ENCODE measurements at regions not wholly inside any gene's neighbourhood (a gene's known extent, or its start where the extent isn't known, plus 50 kb on each side); places are given as distances from the start of the nearest gene placed in this dataset.
"Not testable (repeated sequence)": the region's sequence is repeated elsewhere in the genome, so short reads cannot be mapped to it uniquely, and the experiment has no call there.

DNA sequence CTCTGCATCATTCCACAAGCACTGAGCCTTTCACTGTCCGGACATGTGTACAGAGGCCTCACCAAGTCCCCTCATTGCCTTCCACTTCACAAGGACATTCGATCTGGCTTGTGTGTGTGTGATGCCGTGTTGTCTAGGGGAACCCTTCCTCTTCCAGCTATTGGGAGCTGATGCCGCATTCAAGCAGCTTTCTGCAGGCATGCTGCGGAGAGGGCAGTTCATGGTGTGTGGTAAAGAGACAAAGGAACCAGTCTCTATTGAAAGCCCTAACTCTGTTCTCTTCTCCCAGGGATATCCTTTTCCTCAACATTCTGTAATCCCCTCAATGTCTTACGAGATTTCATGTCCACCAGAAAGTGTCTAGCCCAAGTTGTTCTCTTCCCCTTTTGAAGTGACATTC is 141.6 kb downstream of the ALOX5 start:
- peak; percentile 14 for DNase-seq

DNA sequence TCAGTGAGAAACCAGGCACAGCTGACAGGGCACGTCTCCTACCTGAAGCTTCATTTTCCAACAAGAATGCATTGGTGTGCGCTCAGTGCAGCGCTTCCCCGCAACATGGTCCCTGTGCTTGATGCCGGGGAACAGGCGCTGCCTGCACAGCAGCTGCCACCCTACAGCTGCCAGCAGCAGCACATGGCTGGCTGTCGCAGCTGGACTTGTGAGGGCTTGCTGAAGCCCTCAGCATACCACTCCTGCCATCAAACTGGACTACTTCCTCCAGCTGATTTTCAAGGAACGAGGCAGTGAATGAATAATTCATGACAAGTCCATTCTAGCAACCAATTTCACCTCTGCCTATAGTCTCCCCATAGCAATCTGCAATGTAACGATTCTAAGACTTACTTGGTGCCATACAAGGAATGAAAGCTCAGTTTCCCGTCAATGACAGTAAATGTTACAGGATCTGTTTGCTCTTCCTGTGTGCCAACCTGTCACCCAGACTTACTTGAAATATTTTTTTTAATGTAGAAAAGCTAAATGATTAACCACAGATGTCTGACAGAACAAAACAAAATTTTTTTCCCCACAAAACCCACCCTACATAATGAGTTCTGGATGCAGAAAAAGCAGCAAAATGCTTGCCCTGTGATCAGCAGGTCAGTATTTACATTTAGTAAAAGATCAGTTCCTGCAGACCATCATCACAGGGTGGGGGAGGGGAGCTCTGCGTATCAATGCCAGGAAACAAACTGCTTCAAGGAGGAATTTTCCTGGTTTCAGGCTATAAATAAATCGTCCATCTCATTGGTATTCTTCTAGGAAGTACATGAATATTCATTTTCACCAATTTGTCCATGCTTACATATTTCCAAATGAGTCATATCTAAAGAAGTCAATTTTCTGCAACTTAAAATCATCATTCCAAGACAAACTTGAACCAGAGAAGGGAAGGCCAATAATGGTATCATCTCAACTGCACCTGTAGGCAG is 140.6 kb downstream of the ALOX5 start:
- DNase-seq, result peak; percentile 87

DNA sequence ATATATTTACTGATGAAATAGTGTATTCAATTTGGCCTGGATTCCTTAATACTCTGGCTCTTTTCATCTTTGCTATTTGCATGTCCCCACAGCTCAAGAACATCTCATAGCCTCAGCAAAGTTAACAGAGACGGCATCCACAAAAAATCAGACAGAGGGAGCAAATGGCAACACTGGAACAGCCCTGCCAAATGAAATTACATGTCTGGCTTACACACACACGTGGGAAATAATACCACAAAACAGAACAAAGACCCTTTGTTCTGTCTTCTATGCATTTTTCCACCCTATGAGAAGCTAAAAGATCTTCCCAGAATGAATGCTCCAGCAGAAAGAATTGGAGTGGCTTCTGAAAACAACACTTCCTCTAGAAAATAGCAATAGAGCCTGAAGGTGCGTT is 139.5 kb downstream of the ALOX5 start:
- peak; percentile 79 for DNase-seq

DNA sequence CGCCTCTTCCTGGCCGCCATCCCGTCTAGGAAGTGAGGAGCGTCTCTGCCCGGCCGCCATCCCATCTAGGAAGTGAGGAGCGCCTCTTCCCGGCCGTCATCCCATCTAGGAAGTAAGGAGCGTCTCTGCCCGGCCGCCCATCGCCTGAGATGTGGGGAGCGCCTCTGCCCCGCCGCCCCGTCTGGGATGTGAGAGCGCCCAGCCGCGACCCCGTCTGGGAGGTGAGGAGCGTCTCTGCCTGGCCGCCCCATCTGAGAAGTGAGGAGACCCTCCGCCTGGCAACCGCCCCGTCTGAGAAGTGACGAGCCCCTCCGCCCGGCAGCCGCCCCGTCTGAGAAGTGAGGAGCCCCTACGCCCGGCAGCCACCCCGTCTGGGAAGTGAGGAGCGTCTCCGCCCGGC is 137.9 kb downstream of the ALOX5 start:
- not testable (repeated sequence) for DNase-seq

DNA sequence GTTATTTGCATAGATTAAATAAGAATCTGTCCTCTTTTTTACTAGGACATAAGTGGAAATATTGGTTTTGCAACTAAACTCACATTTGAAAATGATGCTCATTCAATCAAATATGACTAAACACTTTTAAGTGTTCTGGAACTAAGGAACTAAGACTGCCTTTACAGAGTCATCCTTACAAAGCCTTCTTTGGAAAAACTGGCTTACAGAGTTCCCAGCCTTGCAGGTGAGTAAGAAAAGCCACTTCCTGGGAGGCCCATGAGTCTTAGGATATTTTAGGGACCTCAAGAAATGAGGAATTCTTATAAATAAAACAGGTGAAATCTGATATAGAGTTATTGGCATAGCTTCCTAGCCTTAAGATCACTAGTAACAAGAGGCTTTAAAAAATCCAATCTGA is 135.5 kb downstream of the ALOX5 start:
- no peak for DNase-seq

DNA sequence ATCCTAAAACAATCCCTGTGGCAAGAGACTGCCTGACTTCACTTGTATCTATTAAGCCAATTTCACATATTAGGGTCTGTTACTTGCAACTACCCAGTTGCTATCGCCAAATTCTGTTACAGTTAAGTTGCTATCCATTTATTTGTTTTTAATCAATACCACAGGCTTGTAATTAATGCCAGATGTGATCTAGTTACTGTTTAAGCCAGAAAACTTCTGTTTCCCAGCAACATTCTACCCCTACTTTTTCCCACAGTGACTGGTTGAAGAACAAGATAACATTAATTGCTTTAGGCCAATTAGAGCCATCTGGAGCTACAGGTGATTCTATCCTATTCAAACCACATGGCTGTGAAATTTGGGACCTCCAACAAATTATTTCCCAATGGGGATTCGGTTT is 131.3 kb downstream of the ALOX5 start:
- DNase-seq, result peak; percentile 2

DNA sequence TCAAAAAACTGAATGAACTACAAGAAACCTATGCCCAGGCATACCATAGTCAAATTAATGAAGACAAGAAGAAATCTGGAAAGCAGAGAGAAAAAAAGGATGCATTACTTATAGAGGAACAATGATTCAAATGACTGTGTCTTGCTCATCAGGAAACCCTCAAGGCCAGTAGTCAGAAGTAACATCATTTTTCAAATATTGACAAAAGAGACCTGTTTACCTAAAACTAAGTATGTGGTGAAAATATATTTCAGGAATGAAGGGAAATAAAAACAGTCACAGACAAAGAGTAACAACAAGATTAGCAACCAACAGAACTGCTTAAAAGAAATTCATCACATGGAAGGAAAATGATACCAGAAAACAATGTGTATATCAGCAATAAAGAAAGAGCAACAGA is 128.4 kb downstream of the ALOX5 start:
- no peak for DNase-seq

DNA sequence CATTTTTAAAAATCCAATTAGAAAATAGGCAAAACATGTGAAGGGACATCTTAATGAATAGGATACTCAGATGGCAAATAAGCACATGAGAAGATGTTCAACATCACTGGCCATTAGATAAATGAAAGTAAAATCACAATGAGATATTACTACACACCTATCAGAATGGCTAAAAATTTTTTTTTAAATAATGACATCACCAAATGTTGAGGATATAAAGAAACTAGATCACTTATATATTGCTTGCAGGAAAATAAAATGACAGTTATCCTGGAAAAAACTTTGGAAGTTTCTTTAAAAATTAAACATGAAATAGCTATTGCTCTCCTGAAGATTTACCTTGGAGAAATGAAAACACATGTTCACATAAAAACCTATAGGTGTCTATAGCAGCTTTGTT is 127.8 kb downstream of the ALOX5 start:
- DNase-seq, result no peak

DNA sequence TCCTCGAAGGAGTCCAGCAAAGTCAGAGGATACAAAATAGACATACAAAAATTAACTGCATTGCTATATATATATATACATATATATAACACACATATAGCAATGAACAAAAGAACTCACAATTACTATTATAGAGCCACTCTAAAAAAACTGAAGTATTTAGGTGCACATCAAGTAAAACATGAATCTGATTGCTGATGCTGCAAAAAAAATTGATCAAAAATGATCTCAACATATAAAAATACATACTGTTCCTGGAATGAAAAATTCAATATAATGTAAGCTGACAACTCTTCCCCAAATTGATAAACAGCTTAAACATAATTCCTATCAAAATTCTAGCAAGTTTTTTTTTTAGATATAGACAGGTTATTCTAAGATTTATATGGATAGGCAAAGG is 126.8 kb downstream of the ALOX5 start:
- DNase-seq, result no peak

DNA sequence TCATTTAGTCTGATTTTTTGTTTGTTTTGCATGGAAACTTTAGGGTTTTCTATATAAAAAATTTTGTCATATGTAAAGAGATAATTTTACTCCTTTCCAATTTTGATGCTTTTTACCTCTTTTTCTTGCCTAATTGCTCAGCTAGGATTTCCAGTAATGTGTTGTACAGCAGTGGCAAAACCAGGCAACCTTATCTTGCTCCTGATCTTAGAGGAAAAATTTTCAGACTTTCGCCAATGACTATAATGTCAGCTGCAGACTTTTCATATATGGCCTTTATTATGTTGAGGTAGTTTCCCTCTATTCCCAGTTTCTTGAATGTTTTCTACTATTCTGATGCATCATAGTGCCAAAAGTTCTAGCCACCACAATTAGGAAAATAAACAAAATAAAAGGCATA is 126.3 kb downstream of the ALOX5 start:
- DNase-seq, result no peak

DNA sequence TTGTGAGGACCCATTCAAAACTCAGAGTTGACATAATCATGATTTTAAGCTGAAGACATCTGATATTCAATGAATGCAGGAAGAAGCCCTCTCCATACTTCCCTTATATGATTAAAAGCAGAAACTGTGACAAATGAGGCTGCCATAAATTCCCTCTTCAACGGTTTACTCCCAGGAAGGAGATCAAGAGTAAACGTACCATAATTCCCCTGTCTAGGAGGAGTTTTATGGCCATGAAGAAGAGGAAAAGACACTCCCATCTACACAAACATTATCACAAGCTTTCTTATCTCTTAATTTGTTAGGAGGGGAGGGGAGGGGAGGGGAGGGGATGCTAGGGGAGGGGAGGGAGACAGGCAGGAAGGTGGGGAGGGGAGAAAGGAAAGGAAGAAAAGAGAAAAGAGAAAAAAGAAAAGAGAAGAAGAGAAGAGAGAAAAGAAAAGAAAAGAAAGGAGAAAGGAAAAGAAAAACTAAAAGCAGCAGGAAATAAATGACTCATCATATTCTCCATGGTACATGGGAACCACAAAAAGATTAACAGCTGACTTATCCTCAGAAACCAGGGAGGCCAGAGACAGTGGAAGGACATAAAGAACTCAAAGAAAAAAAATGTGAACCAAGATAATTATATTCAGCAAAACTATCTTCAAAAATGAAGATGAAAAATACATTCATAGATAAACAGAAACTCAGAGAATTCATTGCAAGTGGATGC is 121.6 kb downstream of the ALOX5 start:
- DNase-seq, result no peak
